ENCODE measurements at regions not wholly inside any gene's neighbourhood (a gene's known extent, or its start where the extent isn't known, plus 50 kb on each side); places are given as distances from the start of the nearest gene placed in this dataset.

- Histone ChIP-seq H3K36me3 (no peaks in the 10 kb centered on the region), H3K4me3 (no peak overlapping the region), H3K27me3 (no peaks in the 10 kb centered on the region), H3K4me1 (no peaks in the 10 kb centered on the region), H3K9me3 (no peaks in the 10 kb centered on the region), H3K27ac (no peak overlapping the region)
- ATAC-seq (no peak), DNase-seq (no peak)
- TF ChIP-seq POLR2A (IDR thresholded peaks at IDR 0.05): no peak
- no peak for TF ChIP-seq CTCF (IDR thresholded peaks at IDR 0.05 in 4 of 5, conservative IDR thresholded peaks at IDR 0.05 in 1 of 5)
- in situ Hi-C loops (cut with MboI; ENCODE audit: low sequenced_read_pairs in 4 of 4) (no loop called here), intact Hi-C loops (cut with DNase I; ENCODE audit: low total_unique reads) (no loop called here)
Observed at GRCh38 chr9:12363439-12363838, 329.7 kb upstream of the TYRP1 start.

GRCh38 chr9:12368569-12368968 lies 324.6 kb upstream of the TYRP1 start:
- H3K4me3 ChIP-seq: no peak overlapping the region
- intact Hi-C loops (cut with DNase I; ENCODE audit: low total_unique reads): no loop called here

GRCh38 chr9:12391839-12392509 lies 301.2 kb upstream of the TYRP1 start:
- intact Hi-C loops (cut with DNase I; ENCODE audit: low total_unique reads): no loop called here
- H3K27ac ChIP-seq: no peak overlapping the region
- in situ Hi-C loops (cut with MboI; ENCODE audit: low sequenced_read_pairs in 4 of 4): no loop called here

More at GRCh38 chr9:12368569-12368968, 324.6 kb upstream of the TYRP1 start:
- H3K4me1 ChIP-seq: no peaks in the 10 kb centered on the region
- H3K27me3 ChIP-seq: no peaks in the 10 kb centered on the region
- ATAC-seq (no peak), DNase-seq (no peak)
- H3K9me3 ChIP-seq: no peaks in the 10 kb centered on the region
- no peaks in the 10 kb centered on the region for H3K36me3 ChIP-seq
- in situ Hi-C loops (cut with MboI; ENCODE audit: low sequenced_read_pairs in 4 of 4): no loop called here
- TF ChIP-seq CTCF (IDR thresholded peaks at IDR 0.05 in 4 of 5, conservative IDR thresholded peaks at IDR 0.05 in 1 of 5): no peak
- no peak for TF ChIP-seq POLR2A (IDR thresholded peaks at IDR 0.05)
- H3K27ac ChIP-seq: no peak overlapping the region

GRCh38 chr9:12394105-12394504 lies 299.1 kb upstream of the TYRP1 start:
- in situ Hi-C loops (cut with MboI; ENCODE audit: low sequenced_read_pairs in 4 of 4) (no loop called here), intact Hi-C loops (cut with DNase I; ENCODE audit: low total_unique reads) (no loop called here)
- Histone ChIP-seq H3K27me3 (no peaks in the 10 kb centered on the region), H3K4me1 (no peaks in the 10 kb centered on the region), H3K36me3 (no peaks in the 10 kb centered on the region), H3K27ac (no peak overlapping the region), H3K9me3 (no peaks in the 10 kb centered on the region), H3K4me3 (no peak overlapping the region)
- no peak for DNase-seq
- no peak for ATAC-seq
- TF ChIP-seq CTCF (IDR thresholded peaks at IDR 0.05 in 4 of 5, conservative IDR thresholded peaks at IDR 0.05 in 1 of 5): no peak
- no peak for TF ChIP-seq POLR2A (IDR thresholded peaks at IDR 0.05)

More at GRCh38 chr9:12391839-12392509, 301.2 kb upstream of the TYRP1 start:
- TF ChIP-seq CTCF (IDR thresholded peaks at IDR 0.05 in 4 of 5, conservative IDR thresholded peaks at IDR 0.05 in 1 of 5) (no peak), POLR2A (IDR thresholded peaks at IDR 0.05) (no peak)
- no peaks in the 10 kb centered on the region for H3K27me3 ChIP-seq
- no peaks in the 10 kb centered on the region for H3K4me1 ChIP-seq
- no peak overlapping the region for H3K4me3 ChIP-seq
- H3K9me3 ChIP-seq: no peaks in the 10 kb centered on the region
- DNase-seq: no peak
- ATAC-seq: no peak
- no peaks in the 10 kb centered on the region for H3K36me3 ChIP-seq

- ATAC-seq (no peak), DNase-seq (no peak)
- in situ Hi-C loops (cut with MboI; ENCODE audit: low sequenced_read_pairs in 4 of 4): no loop called here
- Histone ChIP-seq H3K36me3 (no peaks in the 10 kb centered on the region), H3K9me3 (no peaks in the 10 kb centered on the region), H3K27ac (no peak overlapping the region), H3K4me3 (no peak overlapping the region), H3K4me1 (no peaks in the 10 kb centered on the region), H3K27me3 (no peaks in the 10 kb centered on the region)
- no peak for TF ChIP-seq CTCF (IDR thresholded peaks at IDR 0.05 in 4 of 5, conservative IDR thresholded peaks at IDR 0.05 in 1 of 5)
- intact Hi-C loops (cut with DNase I; ENCODE audit: low total_unique reads): no loop called here
Observed at GRCh38 chr9:12403721-12404120, 289.5 kb upstream of the TYRP1 start.
